KOPT-K1 (cell line): ENCODE measurements at regions not wholly inside any gene's neighbourhood (a gene's known extent, or its start where the extent isn't known, plus 50 kb on each side); places are given as distances from the start of the nearest gene placed in this dataset.

Experiments used
- H3K27ac ChIP-seq: fragments of 200-600 bp; sonication (generic); 2 replicates; pipeline ENCODE4 v1.5.1; 2016; ENCODE audit warnings: antibody characterized with exemption, mild to moderate bottlenecking, low read depth, low read length; ENCODE audit not compliant: poor library complexity, severe bottlenecking
- H3K36me3 ChIP-seq: fragments of 200-600 bp; sonication (generic); 2 replicates; pipeline ENCODE4 v1.5.1; 2017; ENCODE audit warnings: antibody characterized with exemption, mild to moderate bottlenecking, low read length, moderate library complexity; ENCODE audit not compliant: insufficient read depth
- H3K9me3 ChIP-seq: fragments of 200-600 bp; sonication (generic); 2 replicates; pipeline ENCODE4 v1.5.1; 2017; ENCODE audit warnings: antibody characterized with exemption, low read length, mild to moderate bottlenecking; ENCODE audit not compliant: insufficient read depth, poor library complexity, severe bottlenecking

- peaks cover 13% of the 10 kb centered on the region for H3K9me3 ChIP-seq
- no peak overlapping the region for H3K27ac ChIP-seq
- H3K36me3 ChIP-seq = peaks cover 14% of the 10 kb centered on the region; the same call in 1 of the 2 replicates
Observed at GRCh38 chr2:856456-856855, 94.2 kb upstream of the SNTG2 start.

- H3K27ac ChIP-seq = peak overlapping the region; percentile 63
Observed at GRCh38 chr2:856041-856440, 94.6 kb upstream of the SNTG2 start.

GRCh38 chr2:855177-855576, 95.5 kb upstream of the SNTG2 start:
- H3K36me3 ChIP-seq = peaks cover 14% of the 10 kb centered on the region; the same call in 1 of the 2 replicates
- peak overlapping the region; percentile 63 for H3K27ac ChIP-seq
- H3K9me3 ChIP-seq = peaks cover 14% of the 10 kb centered on the region

More at GRCh38 chr2:856041-856440, 94.6 kb upstream of the SNTG2 start:
- Histone ChIP-seq H3K9me3 (peaks cover 13% of the 10 kb centered on the region), H3K36me3 (peaks cover 14% of the 10 kb centered on the region; the same call in 1 of the 2 replicates)

- peak overlapping the region; percentile 63 for H3K27ac ChIP-seq
- peaks cover 17% of the 10 kb centered on the region for H3K9me3 ChIP-seq
- peaks cover 14% of the 10 kb centered on the region; the same call in 1 of the 2 replicates for H3K36me3 ChIP-seq
Observed at GRCh38 chr2:854460-854859, 96.2 kb upstream of the SNTG2 start.

- Histone ChIP-seq H3K36me3 (peaks cover 14% of the 10 kb centered on the region; the same call in 1 of the 2 replicates), H3K9me3 (peaks cover 17% of the 10 kb centered on the region), H3K27ac (no peak overlapping the region)
Observed at GRCh38 chr2:853203-853870, 97.3 kb upstream of the SNTG2 start.

- no peak overlapping the region for H3K27ac ChIP-seq
- peaks cover 20% of the 10 kb centered on the region for H3K9me3 ChIP-seq
- peaks cover 14% of the 10 kb centered on the region; the same call in 1 of the 2 replicates for H3K36me3 ChIP-seq
Observed at GRCh38 chr2:852168-852567, 98.5 kb upstream of the SNTG2 start.

GRCh38 chr2:851680-852079, 99.0 kb upstream of the SNTG2 start:
- Histone ChIP-seq H3K9me3 (peaks cover 25% of the 10 kb centered on the region), H3K36me3 (peaks cover 14% of the 10 kb centered on the region; the same call in 1 of the 2 replicates)

GRCh38 chr2:851078-851477, 99.6 kb upstream of the SNTG2 start:
- H3K36me3 ChIP-seq = peaks cover 14% of the 10 kb centered on the region; the same call in 1 of the 2 replicates
- peaks cover 31% of the 10 kb centered on the region for H3K9me3 ChIP-seq
- no peak overlapping the region for H3K27ac ChIP-seq

More at GRCh38 chr2:851680-852079, 99.0 kb upstream of the SNTG2 start:
- H3K27ac ChIP-seq = no peak overlapping the region

GRCh38 chr2:850429-850828, 100.2 kb upstream of the SNTG2 start:
- no peak overlapping the region for H3K27ac ChIP-seq
- peaks cover 14% of the 10 kb centered on the region; the same call in 1 of the 2 replicates for H3K36me3 ChIP-seq

GRCh38 chr2:848099-848498, 102.5 kb upstream of the SNTG2 start:
- Histone ChIP-seq H3K27ac (no peak overlapping the region), H3K36me3 (peaks cover 7% of the 10 kb centered on the region; the same call in 1 of the 2 replicates), H3K9me3 (peaks cover 24% of the 10 kb centered on the region)

More at GRCh38 chr2:850429-850828, 100.2 kb upstream of the SNTG2 start:
- peaks cover 34% of the 10 kb centered on the region for H3K9me3 ChIP-seq

- H3K27ac ChIP-seq = no peak overlapping the region
- peaks cover 24% of the 10 kb centered on the region for H3K9me3 ChIP-seq
Observed at GRCh38 chr2:847669-848068, 103.0 kb upstream of the SNTG2 start.

GRCh38 chr2:844715-845114, 105.9 kb upstream of the SNTG2 start:
- Histone ChIP-seq H3K36me3 (no peaks in the 10 kb centered on the region), H3K9me3 (peaks cover 25% of the 10 kb centered on the region), H3K27ac (no peak overlapping the region)

More at GRCh38 chr2:847669-848068, 103.0 kb upstream of the SNTG2 start:
- peaks cover 5% of the 10 kb centered on the region; the same call in 1 of the 2 replicates for H3K36me3 ChIP-seq

GRCh38 chr2:842151-842803, 108.4 kb upstream of the SNTG2 start:
- Histone ChIP-seq H3K9me3 (peaks cover 29% of the 10 kb centered on the region), H3K27ac (no peak overlapping the region), H3K36me3 (no peaks in the 10 kb centered on the region)

GRCh38 chr2:841036-841435, 109.6 kb upstream of the SNTG2 start:
- H3K9me3 ChIP-seq = peaks cover 17% of the 10 kb centered on the region

GRCh38 chr2:834233-834632, 116.4 kb upstream of the SNTG2 start:
- Histone ChIP-seq H3K36me3 (no peaks in the 10 kb centered on the region), H3K9me3 (peaks cover 1% of the 10 kb centered on the region), H3K27ac (no peak overlapping the region)

More at GRCh38 chr2:841036-841435, 109.6 kb upstream of the SNTG2 start:
- H3K36me3 ChIP-seq = no peaks in the 10 kb centered on the region
- no peak overlapping the region for H3K27ac ChIP-seq
